ENCODE measurements at regions not wholly inside any gene's neighbourhood (a gene's known extent, or its start where the extent isn't known, plus 50 kb on each side); places are given as distances from the start of the nearest gene placed in this dataset.

- ChIA-PET POLR2A (no interaction called here), CTCF (ENCODE audit: unreplicated experiment) (no interaction called here)
- Histone ChIP-seq H3K4me2 (ENCODE audit: low read length) (no peak overlapping the region), H2AFZ (ENCODE audit: low read length) (no peak overlapping the region), H3K79me2 (ENCODE audit: insufficient read depth, low read depth, low read length) (no peaks in the 10 kb centered on the region), H3K36me3 (ENCODE audit: insufficient read depth, low read length) (no peaks in the 10 kb centered on the region), H3K27ac (ENCODE audit: low read depth, low read length, poor library complexity, severe bottlenecking) (no peak overlapping the region), H3K4me3 (ENCODE audit: low read depth, low read length, poor library complexity, severe bottlenecking) (no peak overlapping the region), H3K4me1 (ENCODE audit: insufficient read depth, low read length, poor library complexity, severe bottlenecking) (no peaks in the 10 kb centered on the region), H3K9me3 (ENCODE audit: low read length) (no peaks in the 10 kb centered on the region), H4K20me1 (ENCODE audit: insufficient read depth, low read length) (no peaks in the 10 kb centered on the region), H3K9me2 (ENCODE audit: insufficient read depth, low read length) (no peaks in the 10 kb centered on the region)
- intact Hi-C loops (cut with micrococcal nuclease; ENCODE audit: unreplicated experiment) = no loop called here
- BruUV-seq (replicated peaks) = no TSS peak
- no peak for TF ChIP-seq CTCF (conservative IDR thresholded peaks at IDR 0.05; ENCODE audit: low read length)
- no peak for TF ChIP-seq EZH2phosphoT487 (IDR thresholded peaks at IDR 0.05; ENCODE audit: borderline replicate concordance, low read depth, low read length)
- no peak for DNase-seq (ENCODE audit: low spot score)
Measured at GRCh38 chr15:91420689-91421088, 320.6 kb downstream of the SV2B start.

- H3K4me1 ChIP-seq (ENCODE audit: insufficient read depth, low read length, poor library complexity, severe bottlenecking) = no peaks in the 10 kb centered on the region
- H3K79me2 ChIP-seq (ENCODE audit: insufficient read depth, low read depth, low read length) = no peaks in the 10 kb centered on the region
- no TSS peak for BruUV-seq (replicated peaks)
- ChIA-PET POLR2A (no interaction called here), CTCF (ENCODE audit: unreplicated experiment) (no interaction called here)
- no peaks in the 10 kb centered on the region for H3K36me3 ChIP-seq (ENCODE audit: insufficient read depth, low read length)
- DNase-seq (ENCODE audit: low spot score) = no peak
- H3K27ac ChIP-seq (ENCODE audit: low read depth, low read length, poor library complexity, severe bottlenecking) = no peak overlapping the region
- no peak overlapping the region for H3K4me2 ChIP-seq (ENCODE audit: low read length)
- TF ChIP-seq EZH2phosphoT487 (IDR thresholded peaks at IDR 0.05; ENCODE audit: borderline replicate concordance, low read depth, low read length) (no peak), CTCF (conservative IDR thresholded peaks at IDR 0.05; ENCODE audit: low read length) (no peak)
- H2AFZ ChIP-seq (ENCODE audit: low read length) = no peak overlapping the region
- no peaks in the 10 kb centered on the region for H3K9me3 ChIP-seq (ENCODE audit: low read length)
- no peaks in the 10 kb centered on the region for H4K20me1 ChIP-seq (ENCODE audit: insufficient read depth, low read length)
- H3K9me2 ChIP-seq (ENCODE audit: insufficient read depth, low read length) = no peaks in the 10 kb centered on the region
- intact Hi-C loops (cut with micrococcal nuclease; ENCODE audit: unreplicated experiment) = no loop called here
- H3K4me3 ChIP-seq (ENCODE audit: low read depth, low read length, poor library complexity, severe bottlenecking) = no peak overlapping the region
Measured at GRCh38 chr15:91422797-91423196, 322.7 kb downstream of the SV2B start.

- H2AFZ ChIP-seq (ENCODE audit: low read length) = no peak overlapping the region
- TF ChIP-seq EZH2phosphoT487 (IDR thresholded peaks at IDR 0.05; ENCODE audit: borderline replicate concordance, low read depth, low read length) (no peak), CTCF (conservative IDR thresholded peaks at IDR 0.05; ENCODE audit: low read length) (no peak)
- no peaks in the 10 kb centered on the region for H3K79me2 ChIP-seq (ENCODE audit: insufficient read depth, low read depth, low read length)
- H3K4me1 ChIP-seq (ENCODE audit: insufficient read depth, low read length, poor library complexity, severe bottlenecking) = no peaks in the 10 kb centered on the region
- H3K4me2 ChIP-seq (ENCODE audit: low read length) = no peak overlapping the region
- no TSS peak for BruUV-seq (replicated peaks)
- ChIA-PET POLR2A (interaction anchor here (0.5 to 0.8 kb wide), 5 partner anchors 13 to 1087 kb away, joined by 3 to 7 read pairs (median 3); no protein-coding TSS in a partner anchor), CTCF (ENCODE audit: unreplicated experiment) (no interaction called here)
- no peaks in the 10 kb centered on the region for H3K9me3 ChIP-seq (ENCODE audit: low read length)
- no peak overlapping the region for H3K4me3 ChIP-seq (ENCODE audit: low read depth, low read length, poor library complexity, severe bottlenecking)
- no peak overlapping the region for H3K27ac ChIP-seq (ENCODE audit: low read depth, low read length, poor library complexity, severe bottlenecking)
- H3K9me2 ChIP-seq (ENCODE audit: insufficient read depth, low read length) = no peaks in the 10 kb centered on the region
- no peaks in the 10 kb centered on the region for H4K20me1 ChIP-seq (ENCODE audit: insufficient read depth, low read length)
- DNase-seq (ENCODE audit: low spot score) = no peak
- intact Hi-C loops (cut with micrococcal nuclease; ENCODE audit: unreplicated experiment) = no loop called here
- no peaks in the 10 kb centered on the region for H3K36me3 ChIP-seq (ENCODE audit: insufficient read depth, low read length)
Measured at GRCh38 chr15:91424001-91424400, 323.9 kb downstream of the SV2B start.
